Cerebellar nuclear complex (tissue), 1 donor: ENCODE measurements at regions not wholly inside any gene's neighbourhood (a gene's known extent, or its start where the extent isn't known, plus 50 kb on each side); places are given as distances from the start of the nearest gene placed in this dataset.
"Not testable (repeated sequence)": the region's sequence is repeated elsewhere in the genome, so short reads cannot be mapped to it uniquely, and the experiment has no call there.

Experiments used
- DNase-seq, 2 experiments: peaks; one replicate each; lab custom pipeline; 2025; lab: John Stamatoyannopoulos, UW

- no peak for DNase-seq
These were observed 243.7 kb downstream of the TFAP2C start for GRCh38 chr20:56872620-56873458.

- DNase-seq: no peak
These were observed 244.7 kb downstream of the TFAP2C start for GRCh38 chr20:56873836-56874235.

DNA sequence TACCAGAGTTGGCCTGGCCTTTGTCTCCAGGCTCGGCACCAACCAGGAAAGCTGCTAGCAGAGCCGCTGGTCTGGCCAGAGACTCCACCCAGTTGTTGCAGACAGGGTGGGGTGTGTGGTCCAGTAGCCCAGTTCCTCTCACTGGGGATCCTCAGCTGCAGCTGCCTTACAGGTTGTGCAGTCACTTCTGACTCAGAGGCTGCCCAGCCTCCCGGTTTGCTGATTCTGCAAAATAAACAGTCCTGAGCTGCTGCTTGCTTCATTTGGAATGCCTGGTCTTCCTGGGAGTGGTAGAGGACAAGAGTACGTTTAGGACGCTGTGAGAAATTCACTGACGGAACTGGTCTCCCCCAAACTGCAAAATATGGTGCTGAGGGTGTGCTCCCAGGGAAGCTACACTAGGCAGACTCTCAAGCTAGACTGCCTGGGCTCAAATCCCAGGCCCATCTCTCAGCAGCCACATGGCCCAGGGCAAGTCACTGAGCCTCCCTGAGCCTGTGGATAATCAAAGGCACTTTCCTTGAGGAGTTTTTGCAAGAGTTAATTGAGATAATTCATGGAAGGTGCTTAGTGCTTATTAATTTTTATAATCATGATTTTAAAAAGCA lies 246.1 kb downstream of the TFAP2C start:
- DNase-seq: no peak

- DNase-seq: no peak
These were observed 246.7 kb downstream of the TFAP2C start for GRCh38 chr20:56875803-56876202.

GRCh38 chr20:56885521-56885920 lies 256.4 kb downstream of the TFAP2C start:
- no peak for DNase-seq

DNA sequence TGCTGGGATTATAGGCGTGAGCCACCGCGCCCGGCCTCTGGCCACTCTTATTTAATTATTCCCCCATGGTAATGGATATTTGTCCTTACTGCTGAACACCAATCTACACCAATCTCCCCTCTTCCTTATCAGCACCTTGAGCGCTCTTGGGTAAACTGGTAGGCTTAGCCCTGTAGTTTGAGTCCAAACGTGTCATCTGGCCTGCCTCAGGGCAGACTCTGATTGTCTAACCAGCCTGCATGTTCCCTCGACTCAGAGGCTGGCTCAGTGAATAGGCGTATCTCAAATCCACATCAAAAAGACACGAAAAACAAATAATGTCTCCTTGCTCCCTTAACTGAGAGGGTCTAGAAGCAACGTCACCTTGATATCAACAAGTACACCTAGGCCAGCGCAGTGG lies 260.9 kb downstream of the TFAP2C start:
- DNase-seq: no peak

DNA sequence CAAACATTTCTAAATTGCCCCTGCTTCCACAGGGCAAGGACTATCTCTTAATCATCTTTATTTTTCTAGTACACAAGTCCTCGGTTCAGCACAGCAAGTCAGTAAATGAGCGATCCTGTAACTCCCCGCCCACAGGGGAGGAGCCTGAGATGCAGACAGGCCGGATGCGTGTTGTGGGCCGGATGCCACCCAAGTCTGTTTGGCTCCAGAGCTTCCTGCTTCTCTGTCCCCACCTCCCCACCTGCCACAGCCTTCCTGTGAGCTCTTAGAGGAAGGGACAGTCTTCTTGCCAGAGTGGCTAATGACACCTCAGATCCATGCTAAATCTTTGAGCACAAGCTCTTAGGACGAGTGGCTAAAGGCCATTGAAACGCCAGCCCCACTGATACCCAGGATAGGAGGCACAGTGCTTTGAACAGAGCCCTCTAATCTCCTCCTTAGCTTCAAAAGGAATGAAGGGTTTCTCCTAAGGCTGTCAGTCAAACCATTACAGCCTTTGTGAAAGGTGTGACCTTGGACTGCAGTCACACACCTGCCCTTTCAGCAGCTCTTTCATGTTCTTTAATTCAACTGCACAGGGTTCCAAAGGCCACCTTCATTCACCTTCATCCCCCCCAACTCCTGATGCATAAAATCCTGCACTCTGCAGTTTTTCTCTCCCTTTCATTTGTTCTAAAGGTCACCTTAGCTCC lies 264.3 kb downstream of the TFAP2C start:
- no peak for DNase-seq

- no peak for DNase-seq
These were observed 267.3 kb downstream of the TFAP2C start for GRCh38 chr20:56896447-56896846.

DNA sequence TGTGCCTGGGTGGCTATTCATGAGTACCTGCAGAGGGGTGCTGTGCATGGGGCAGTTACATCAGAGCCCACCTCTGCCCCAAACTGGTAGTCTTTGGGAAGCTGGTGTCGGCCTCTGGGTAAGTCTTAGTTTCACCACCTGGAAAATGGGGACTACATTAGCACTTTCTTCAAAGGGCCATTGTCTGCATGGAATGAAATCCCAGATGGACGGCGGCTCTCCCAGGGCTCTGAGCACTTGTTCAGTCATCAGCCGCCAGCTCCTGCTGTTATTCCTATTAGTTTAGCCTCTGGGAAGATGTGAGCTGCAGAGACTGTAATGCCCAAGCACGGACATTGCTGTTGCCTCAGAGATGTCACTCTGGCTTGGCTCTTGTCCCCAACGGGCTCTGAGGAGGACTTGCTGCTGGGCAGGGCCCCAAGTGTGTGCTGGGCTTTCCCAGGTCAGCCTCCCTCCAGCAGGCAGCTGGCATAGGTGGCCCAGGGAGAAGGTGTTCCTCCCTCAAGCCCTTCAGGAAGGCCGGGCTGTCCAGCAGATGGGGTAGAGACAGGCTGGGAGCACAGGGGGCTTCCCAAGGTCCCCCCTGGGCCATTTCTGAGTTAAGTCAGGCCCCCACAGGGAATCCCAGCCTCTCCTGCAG lies 268.3 kb downstream of the TFAP2C start:
- DNase-seq: no peak

- DNase-seq: no peak
These were observed 268.8 kb downstream of the TFAP2C start for GRCh38 chr20:56897958-56898349.

- no peak for DNase-seq
These were observed 270.4 kb downstream of the TFAP2C start for GRCh38 chr20:56899506-56899905.

DNA sequence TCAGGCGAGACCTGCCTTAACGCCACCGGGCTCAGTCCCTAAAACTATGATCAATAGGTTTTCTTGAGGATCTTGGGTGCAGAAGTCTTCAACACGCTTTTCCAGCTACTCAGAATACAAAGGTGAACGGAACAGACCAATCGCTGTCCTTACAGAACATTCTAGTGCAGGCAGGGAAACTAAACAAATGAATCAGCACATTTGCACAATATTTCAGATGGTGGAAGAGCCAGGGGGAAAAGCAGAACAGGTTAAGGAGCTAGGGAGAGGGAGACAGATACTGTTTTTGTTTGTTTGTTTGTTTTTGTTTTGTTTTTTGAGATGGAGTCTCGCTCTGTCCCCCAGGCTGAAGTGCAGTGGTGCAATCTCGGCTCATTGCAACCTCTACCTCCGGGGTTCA lies 271.1 kb downstream of the TFAP2C start:
- DNase-seq: no peak

DNA sequence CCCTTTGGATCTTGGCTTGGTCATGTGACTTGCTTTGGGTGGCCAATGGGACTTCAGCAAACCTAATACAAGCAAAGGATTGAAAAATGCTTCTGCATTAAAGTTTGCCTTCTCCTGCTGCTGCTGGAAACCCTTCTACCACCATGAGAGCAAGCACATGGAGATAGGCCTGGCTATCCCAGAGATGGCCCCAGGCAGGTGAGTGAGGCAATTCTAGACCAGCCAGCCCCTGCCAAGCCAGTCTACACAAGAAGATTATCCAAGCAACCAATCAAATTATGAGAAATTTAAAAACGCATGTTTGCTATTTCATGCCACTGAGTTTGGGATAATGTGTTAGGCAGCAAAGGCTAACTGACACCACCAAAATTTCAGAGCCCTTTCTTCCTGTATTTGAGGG lies 274.3 kb downstream of the TFAP2C start:
- DNase-seq: no peak

- DNase-seq: no peak
These were observed 274.8 kb downstream of the TFAP2C start for GRCh38 chr20:56903858-56904257.

DNA sequence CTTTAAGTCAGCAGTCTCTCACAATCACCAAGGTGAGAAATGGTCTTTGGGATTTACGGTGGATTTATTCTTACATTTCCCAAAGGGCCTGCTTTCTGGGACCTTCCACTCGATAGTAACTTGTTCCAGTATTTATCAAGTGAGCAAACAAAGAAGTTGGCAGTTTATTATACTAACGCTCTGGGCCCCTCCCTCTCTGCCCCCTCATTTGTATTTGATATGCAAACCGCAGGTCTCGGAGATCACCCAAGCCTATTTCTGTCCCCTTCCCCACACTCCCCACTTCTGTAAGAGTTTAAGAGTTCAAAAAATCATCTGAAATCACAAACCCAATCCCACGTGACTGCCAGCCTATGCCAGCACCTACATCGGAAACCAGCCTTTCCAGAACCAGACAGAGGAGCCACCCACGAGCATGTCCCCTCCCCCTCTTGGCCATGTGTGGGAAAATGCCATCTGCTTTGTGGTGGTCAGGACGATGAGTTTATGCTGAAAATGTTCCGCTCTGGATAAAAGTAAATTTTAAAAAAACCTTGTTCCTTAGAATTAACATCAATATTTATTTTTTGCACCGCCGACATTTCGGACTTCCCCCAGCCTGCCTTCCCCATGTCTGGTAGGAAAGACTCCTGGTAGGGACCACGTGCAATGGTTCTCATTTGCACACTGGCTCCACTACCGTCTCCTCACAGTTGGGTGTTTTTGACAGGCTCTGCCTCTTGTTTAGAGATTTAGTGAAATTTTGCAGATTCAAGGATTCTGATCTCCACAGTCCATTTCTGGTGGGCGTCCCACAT lies 281.0 kb downstream of the TFAP2C start:
- no peak for DNase-seq

DNA sequence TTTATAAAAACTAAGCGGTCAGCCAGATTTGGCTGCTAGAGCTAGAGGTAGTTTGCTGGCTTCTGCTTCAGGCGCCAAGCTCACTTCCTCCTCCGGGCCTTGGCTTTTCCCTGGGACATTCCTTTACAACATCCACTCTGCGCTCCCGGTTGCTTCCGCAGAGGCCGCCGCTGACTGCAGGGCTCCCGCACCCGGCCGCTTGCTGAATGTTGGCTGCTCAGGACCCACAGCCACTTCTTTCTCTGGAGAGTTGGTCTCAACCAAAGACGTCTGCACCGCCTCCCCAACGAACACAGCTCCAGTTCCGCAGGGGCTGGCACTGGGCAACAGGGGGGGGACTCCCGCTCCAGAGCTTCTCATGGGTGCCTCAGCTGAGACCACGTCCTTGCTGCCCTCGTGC lies 282.8 kb downstream of the TFAP2C start:
- no peak for DNase-seq

DNA sequence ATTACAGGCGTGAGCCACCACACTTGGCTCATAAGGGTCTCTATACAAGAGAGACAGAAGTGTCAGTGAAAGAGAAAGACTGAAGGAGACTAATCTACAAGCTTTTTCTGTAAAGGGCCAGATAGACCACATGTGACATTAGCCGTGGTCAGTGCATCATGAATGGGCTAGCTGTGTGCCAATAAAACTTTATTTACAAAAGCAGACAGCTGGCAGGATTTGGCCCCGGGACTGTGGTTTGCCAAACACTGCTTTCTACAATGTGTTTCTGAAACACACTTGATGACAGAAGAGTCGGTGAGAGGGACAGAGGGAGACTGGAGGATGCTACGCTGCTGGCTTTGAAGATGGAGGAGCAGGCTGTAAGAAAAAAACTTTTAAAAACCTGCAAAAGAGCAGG lies 285.4 kb downstream of the TFAP2C start:
- no peak for DNase-seq

DNA sequence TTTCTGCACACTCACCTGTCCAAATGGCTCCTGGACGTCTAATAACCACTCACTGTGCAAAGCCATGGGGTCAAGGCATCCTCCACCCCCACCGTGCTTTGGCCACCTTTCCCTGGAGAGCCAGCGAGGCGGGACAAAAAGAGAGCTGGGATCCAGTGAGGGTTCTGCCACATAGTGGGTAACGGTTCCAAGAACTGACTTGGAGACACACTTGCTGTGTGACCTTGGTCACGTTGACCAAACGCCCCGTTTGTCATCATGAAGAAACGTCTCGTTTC lies 287.2 kb downstream of the TFAP2C start:
- DNase-seq: no peak

GRCh38 chr20:56920041-56920440 lies 290.9 kb downstream of the TFAP2C start:
- not testable (repeated sequence) for DNase-seq

- DNase-seq: no peak
These were observed 293.4 kb downstream of the TFAP2C start for GRCh38 chr20:56922497-56922896.

DNA sequence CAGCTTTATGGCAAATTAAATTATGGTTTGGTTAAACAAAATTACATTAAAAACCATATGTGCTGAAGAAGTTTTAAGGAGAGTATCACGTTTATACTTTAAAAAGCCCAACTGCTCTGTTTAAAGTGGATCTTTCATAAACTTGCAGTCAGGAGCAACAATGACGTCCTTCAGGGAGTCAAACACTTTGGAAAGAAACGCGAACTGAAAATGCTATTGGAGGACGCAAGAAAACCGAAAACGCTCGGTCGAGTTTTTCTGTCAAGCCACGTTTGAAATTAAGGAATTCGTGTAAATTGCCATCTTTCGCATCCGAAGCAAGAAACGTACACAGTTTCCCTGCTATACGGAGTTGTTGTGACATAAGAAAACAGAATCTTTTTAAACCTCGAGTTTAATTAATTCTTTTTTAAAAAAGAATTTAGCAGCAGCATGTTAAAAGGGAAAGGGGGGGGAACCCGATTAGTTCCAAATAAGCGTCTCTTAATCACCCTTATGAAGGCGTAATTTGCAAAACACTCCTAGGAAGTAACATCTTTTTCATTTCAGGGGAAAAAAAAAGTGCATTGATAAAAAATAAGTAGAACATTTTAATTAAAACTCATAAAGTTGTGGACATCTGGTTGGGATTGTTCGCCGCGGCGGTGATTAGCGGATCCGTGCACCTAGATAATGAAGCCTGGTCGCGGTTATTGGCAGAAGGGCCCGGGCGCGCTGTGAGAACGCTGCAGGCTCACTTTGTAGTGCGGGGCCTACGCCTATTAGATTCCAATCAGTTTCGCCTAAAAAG lies 295.4 kb downstream of the TFAP2C start:
- DNase-seq: no peak
